ENCODE measurements at regions not wholly inside any gene's neighbourhood (a gene's known extent, or its start where the extent isn't known, plus 50 kb on each side); places are given as distances from the start of the nearest gene placed in this dataset.
"Not testable (repeated sequence)": the region's sequence is repeated elsewhere in the genome, so short reads cannot be mapped to it uniquely, and the experiment has no call there.

- DNase-seq, result no peak
- H3K27me3 Mint-ChIP-seq (ENCODE audit: low read depth in 3 of 3), result peaks cover 0 to 3% (median 1%) of the 10 kb centered on the region in 3 donors
- no peak overlapping the region for H3K4me3 Mint-ChIP-seq
- no peaks in the 10 kb centered on the region for H3K36me3 Mint-ChIP-seq
- no peaks in the 10 kb centered on the region for H3K4me1 Mint-ChIP-seq
- peaks cover 0 to 12% (median 7%) of the 10 kb centered on the region in 6 donors for H3K9me3 Mint-ChIP-seq
- H3K27ac Mint-ChIP-seq, result no peak overlapping the region
These were observed 427.1 kb upstream of the FRG2C start for GRCh38 chr3:75237053-75237452.

DNA sequence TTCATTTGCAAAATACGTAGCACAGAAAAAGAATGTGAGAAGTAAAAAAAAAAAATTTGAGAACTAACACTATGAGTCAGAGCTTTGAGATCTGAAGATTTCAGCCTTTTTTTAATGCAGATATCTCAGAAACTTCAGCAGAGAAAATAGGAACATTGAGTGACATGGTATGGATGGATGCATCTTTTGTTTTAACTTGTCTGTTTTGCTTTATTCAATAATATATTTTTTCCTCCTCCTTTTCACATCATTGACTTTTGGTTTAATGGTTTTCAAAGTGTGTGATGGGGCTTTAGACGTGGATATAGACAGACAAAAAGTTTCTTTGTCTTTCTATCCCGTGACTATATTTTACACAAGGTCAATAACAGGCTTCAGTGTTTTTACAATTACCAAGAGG, 426.7 kb upstream of the FRG2C start:
- peaks cover 0 to 12% (median 7%) of the 10 kb centered on the region in 6 donors for H3K9me3 Mint-ChIP-seq
- H3K4me3 Mint-ChIP-seq, result no peak overlapping the region
- peaks cover 0 to 3% (median 1%) of the 10 kb centered on the region in 3 donors for H3K27me3 Mint-ChIP-seq (ENCODE audit: low read depth in 3 of 3)
- no peak for DNase-seq
- H3K4me1 Mint-ChIP-seq, result no peaks in the 10 kb centered on the region
- H3K27ac Mint-ChIP-seq, result no peak overlapping the region
- H3K36me3 Mint-ChIP-seq, result no peaks in the 10 kb centered on the region

DNA sequence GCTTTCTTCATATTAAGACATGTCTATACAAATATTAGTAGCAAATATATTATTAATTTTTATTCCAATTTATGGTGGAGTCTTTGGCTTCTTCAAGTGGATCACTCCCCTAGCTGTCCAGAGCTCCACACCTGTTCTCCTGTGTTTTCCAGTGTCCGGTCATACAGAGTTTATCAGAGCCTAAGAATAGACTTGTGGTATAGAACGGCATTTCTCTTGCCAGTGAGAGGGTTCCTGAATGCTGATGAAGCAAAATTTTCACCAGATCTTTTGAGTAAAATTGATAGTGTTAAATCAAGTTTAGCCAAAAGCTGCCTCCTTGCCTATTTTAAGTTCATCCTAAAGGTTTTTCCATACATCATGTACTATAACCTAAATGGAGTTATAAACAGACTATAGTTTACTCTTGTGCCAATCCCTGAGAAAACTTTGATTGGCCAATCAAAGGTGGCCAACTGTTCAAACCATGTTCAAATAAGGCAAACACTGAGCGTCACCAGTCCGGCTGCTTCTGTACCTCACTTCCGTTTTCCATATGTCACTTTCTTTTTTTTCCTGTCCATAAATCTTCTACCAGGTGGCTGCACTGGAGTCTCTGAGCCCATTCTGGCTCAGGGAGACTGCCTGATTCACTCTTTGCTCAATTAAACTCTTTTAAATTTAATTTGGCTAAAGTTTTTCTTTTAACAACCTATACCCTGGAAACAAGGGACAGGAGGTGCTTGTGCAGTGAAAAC, 422.7 kb upstream of the FRG2C start:
- H3K27ac Mint-ChIP-seq; H3K4me3 Mint-ChIP-seq; H3K9me3 Mint-ChIP-seq; H3K27me3 Mint-ChIP-seq (ENCODE audit: low read depth in 3 of 3); H3K4me1 Mint-ChIP-seq; DNase-seq; H3K36me3 Mint-ChIP-seq: not testable (repeated sequence)

GRCh38 chr3:75242012-75242735, 422.0 kb upstream of the FRG2C start:
- Mint-ChIP-seq H3K4me1 (no peaks in the 10 kb centered on the region), H3K27ac (no peak overlapping the region), H3K36me3 (no peaks in the 10 kb centered on the region), H3K9me3 (peaks cover 0 to 4% (median 0%) of the 10 kb centered on the region in 6 donors), H3K4me3 (no peak overlapping the region), H3K27me3 (ENCODE audit: low read depth in 3 of 3) (no peaks in the 10 kb centered on the region)
- no peak for DNase-seq

DNA sequence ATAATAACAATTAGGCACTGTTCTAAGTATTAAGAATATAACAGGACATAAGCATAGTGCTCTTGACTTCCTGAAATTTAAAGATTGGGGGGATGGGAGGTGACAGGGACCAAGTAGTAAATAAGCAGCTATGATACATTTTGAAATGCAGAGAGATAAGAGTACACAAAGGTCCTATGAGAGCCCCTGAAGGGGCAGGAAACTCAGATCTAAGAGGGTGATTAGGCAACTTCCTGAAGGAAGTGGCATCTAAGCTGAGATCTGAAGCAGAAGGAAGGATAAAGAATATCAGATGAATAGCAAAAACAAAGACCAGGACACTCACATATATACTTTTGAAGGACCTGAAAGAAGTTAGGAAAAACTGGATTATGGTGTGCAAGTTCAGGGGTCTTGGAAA, 415.2 kb upstream of the FRG2C start:
- H3K27ac Mint-ChIP-seq, result no peak overlapping the region
- no peak for DNase-seq
- no peaks in the 10 kb centered on the region for H3K36me3 Mint-ChIP-seq
- H3K9me3 Mint-ChIP-seq, result peaks cover 0 to 4% (median 0%) of the 10 kb centered on the region in 6 donors
- no peaks in the 10 kb centered on the region for H3K27me3 Mint-ChIP-seq (ENCODE audit: low read depth in 3 of 3)
- no peak overlapping the region for H3K4me3 Mint-ChIP-seq
- H3K4me1 Mint-ChIP-seq, result peaks cover 0 to 6% of the 10 kb centered on the region in 2 donors

- no peaks in the 10 kb centered on the region for H3K36me3 Mint-ChIP-seq
- no peak overlapping the region for H3K4me3 Mint-ChIP-seq
- DNase-seq, result no peak
- H3K4me1 Mint-ChIP-seq, result no peaks in the 10 kb centered on the region
- H3K9me3 Mint-ChIP-seq, result peaks cover 0 to 3% (median 0%) of the 10 kb centered on the region in 6 donors
- no peak overlapping the region for H3K27ac Mint-ChIP-seq
- peaks cover 0 to 2% (median 0%) of the 10 kb centered on the region in 3 donors for H3K27me3 Mint-ChIP-seq (ENCODE audit: low read depth in 3 of 3)
These were observed 409.4 kb upstream of the FRG2C start for GRCh38 chr3:75254685-75255084.

- not testable (repeated sequence) for H3K9me3 Mint-ChIP-seq, H3K36me3 Mint-ChIP-seq
These were observed 405.1 kb upstream of the FRG2C start for GRCh38 chr3:75258825-75259683.

GRCh38 chr3:75260975-75261374, 403.2 kb upstream of the FRG2C start:
- H3K4me3 Mint-ChIP-seq; H3K9me3 Mint-ChIP-seq; H3K4me1 Mint-ChIP-seq; H3K27ac Mint-ChIP-seq; DNase-seq; H3K36me3 Mint-ChIP-seq; H3K27me3 Mint-ChIP-seq (ENCODE audit: low read depth in 3 of 3): not testable (repeated sequence)

More at GRCh38 chr3:75258825-75259683, 405.1 kb upstream of the FRG2C start:
- H3K4me3 Mint-ChIP-seq; H3K4me1 Mint-ChIP-seq; H3K27ac Mint-ChIP-seq; DNase-seq; H3K27me3 Mint-ChIP-seq (ENCODE audit: low read depth in 3 of 3): not testable (repeated sequence)

GRCh38 chr3:75262661-75263060, 401.5 kb upstream of the FRG2C start:
- Mint-ChIP-seq H3K27ac (no peak overlapping the region), H3K4me1 (no peaks in the 10 kb centered on the region), H3K36me3 (no peaks in the 10 kb centered on the region), H3K9me3 (no peaks in the 10 kb centered on the region), H3K4me3 (no peak overlapping the region), H3K27me3 (ENCODE audit: low read depth in 3 of 3) (peaks cover 0 to 5% (median 2%) of the 10 kb centered on the region in 3 donors)
- no peak for DNase-seq

DNA sequence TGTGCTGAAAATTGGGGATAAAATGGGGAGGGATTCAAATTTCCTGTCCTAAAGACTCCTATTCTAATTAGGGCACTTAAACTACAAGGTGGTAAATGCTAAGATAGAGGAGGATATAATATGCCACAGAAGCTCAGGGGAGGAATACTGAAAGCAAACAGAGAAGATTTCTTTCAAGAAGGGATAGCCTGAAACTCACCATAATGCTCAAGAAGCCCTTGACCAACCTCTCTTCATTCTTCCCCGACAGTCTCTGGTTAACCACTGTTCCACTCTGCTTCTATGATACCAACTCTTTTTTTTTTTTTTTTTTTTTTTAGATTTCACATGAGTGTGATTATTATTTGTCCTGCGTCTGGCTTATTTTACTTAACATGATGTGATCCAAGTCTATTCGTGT, 398.2 kb upstream of the FRG2C start:
- no peaks in the 10 kb centered on the region for H3K9me3 Mint-ChIP-seq
- H3K27ac Mint-ChIP-seq, result no peak overlapping the region
- no peaks in the 10 kb centered on the region for H3K4me1 Mint-ChIP-seq
- H3K4me3 Mint-ChIP-seq, result no peak overlapping the region
- peaks cover 0 to 5% (median 0%) of the 10 kb centered on the region in 3 donors for H3K27me3 Mint-ChIP-seq (ENCODE audit: low read depth in 3 of 3)
- DNase-seq, result no peak
- H3K36me3 Mint-ChIP-seq, result no peaks in the 10 kb centered on the region

DNA sequence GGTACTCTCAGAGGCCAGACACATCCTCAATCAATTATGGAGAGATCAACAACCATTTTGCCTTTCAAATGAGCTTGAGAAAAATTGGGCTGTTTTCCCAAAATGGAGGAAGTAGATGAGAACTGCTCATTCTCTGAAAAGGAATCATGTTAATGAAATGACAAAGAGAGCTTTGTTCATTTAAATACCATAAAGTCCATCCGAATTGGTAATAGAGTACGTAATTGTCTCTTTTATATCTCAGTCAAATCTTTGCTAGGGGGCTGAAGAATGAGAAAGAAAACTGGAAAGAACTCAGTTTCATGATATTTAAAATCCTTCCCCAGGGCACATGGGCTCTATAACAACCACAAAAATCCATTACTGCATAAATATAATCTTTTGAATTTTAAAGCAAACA, 395.6 kb upstream of the FRG2C start:
- H3K9me3 Mint-ChIP-seq; DNase-seq; H3K36me3 Mint-ChIP-seq; H3K27ac Mint-ChIP-seq; H3K27me3 Mint-ChIP-seq (ENCODE audit: low read depth in 3 of 3); H3K4me1 Mint-ChIP-seq; H3K4me3 Mint-ChIP-seq: not testable (repeated sequence)

DNA sequence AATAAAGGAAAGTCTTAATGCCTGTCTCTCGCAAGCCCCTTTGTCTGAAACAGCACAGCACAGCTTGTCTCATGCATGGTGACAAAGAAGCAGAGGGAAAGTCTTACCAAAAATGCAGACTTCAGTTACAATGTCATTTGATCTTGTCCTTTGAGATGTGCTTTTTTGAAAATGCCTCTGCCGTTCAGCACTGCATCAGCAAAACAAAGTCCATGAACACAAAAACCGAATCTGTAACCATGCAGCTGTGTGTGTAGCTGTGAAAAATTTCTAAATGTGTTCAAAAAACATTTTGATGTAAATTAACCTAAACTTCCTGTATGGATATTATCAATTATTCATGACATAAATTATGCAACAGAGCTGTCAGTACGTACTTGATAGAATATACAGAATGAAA, 391.9 kb upstream of the FRG2C start:
- not testable (repeated sequence) for DNase-seq; H3K4me3 Mint-ChIP-seq; H3K36me3 Mint-ChIP-seq; H3K4me1 Mint-ChIP-seq; H3K27ac Mint-ChIP-seq; H3K27me3 Mint-ChIP-seq (ENCODE audit: low read depth in 3 of 3); H3K9me3 Mint-ChIP-seq

DNA sequence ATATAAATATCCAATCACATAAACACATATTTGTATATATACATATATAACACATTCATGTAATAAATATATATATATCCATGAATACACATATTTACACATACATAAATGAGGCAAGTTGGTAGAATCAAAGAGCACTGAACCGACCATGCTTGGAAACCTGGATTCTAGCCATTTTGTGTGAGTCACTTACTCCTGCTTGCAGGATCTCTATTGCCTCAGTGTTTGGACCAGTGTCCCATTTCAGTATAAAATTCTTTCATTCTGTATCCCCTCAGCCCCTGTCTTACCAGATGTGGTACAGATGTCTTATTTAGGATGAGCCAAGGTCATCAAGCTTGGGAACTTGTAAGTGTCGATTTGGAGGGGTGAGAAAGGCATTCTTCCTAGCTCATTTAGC, 391.4 kb upstream of the FRG2C start:
- H3K27me3 Mint-ChIP-seq (ENCODE audit: low read depth in 3 of 3), result peaks cover 0 to under 1% (median 0%) of the 10 kb centered on the region in 3 donors
- H3K27ac Mint-ChIP-seq, result no peak overlapping the region
- no peaks in the 10 kb centered on the region for H3K4me1 Mint-ChIP-seq
- DNase-seq, result no peak
- H3K4me3 Mint-ChIP-seq, result no peak overlapping the region
- no peaks in the 10 kb centered on the region for H3K36me3 Mint-ChIP-seq
- peaks cover 0 to 4% (median 1%) of the 10 kb centered on the region in 6 donors for H3K9me3 Mint-ChIP-seq

DNA sequence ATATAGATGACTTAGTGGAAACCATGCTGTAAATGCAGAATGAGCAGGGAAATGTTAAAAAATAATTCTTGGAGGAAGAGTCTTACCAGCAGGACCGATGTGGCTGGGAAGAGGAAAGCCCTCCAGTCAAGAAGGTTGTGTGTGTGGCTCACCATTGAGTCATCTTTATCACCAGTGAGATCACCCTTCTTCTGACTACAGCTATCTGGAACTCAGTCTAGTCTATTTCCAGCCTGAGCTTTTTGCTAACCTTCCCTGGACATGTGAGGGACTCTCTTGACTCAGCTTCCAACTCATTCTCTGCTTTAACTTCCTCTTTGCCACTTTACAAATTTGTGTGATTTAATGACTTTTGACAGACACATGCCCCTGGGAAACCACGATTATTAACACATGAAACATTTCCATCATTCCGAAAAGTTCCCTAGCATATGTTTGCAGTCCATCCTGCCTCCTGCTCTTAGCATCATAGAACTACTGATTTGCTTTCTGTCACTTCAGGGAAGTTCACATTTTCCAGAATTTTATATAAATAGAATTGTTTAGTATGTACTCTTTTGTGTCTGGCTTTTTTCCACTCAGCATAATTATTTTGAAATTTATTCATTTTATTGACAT, 378.5 kb upstream of the FRG2C start:
- not testable (repeated sequence) for H3K27ac Mint-ChIP-seq; H3K9me3 Mint-ChIP-seq; H3K27me3 Mint-ChIP-seq (ENCODE audit: low read depth in 3 of 3); H3K4me3 Mint-ChIP-seq; DNase-seq; H3K4me1 Mint-ChIP-seq; H3K36me3 Mint-ChIP-seq

Data from immature natural killer cell (primary cell).